ENCODE measurements at regions not wholly inside any gene's neighbourhood (a gene's known extent, or its start where the extent isn't known, plus 50 kb on each side); places are given as distances from the start of the nearest gene placed in this dataset.

DNA sequence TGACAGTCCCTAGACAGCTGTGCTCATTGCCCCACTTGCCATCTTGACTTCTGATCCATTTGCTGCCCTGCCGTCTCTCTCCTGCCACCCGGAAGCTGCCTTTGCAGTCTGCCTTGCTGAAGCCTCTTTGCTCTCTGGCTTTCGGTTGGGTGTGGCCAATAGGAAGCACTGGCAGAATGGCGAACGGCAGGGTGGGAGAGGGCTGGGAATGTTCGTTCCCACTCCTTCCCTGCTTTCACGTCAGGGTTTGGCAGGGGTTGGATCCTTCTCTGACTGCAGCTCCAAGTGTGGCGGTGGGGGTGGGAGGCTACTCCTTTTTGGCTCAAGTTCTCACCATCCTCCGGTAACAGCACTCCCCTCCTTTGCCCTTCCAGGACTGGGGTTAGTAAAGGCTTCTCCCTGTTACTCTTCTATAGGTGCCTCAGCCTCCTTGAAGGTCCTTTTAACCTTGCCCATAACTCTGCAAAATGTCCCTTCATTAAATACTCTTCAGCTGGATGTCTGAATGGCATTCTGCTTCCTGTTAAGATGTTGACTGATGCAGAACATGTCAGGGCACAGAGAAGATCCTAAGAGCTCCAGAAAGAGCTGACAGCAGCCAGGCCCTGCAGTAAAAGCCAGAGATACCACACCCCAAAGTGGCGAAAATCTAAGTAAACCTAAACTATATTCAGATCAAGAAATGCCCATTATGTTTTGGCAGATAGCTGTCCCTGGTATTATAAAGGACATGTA lies 299.7 kb downstream of the CDCA7 start:
- H3K4me1 Mint-ChIP-seq (ENCODE audit: low read depth in 2 of 2), result no peaks in the 10 kb centered on the region
- ATAC-seq (replicated peaks), result no peak
- no peak overlapping the region for H3K4me3 Mint-ChIP-seq
- no peaks in the 10 kb centered on the region for H3K36me3 Mint-ChIP-seq (ENCODE audit: insufficient read depth)
- peaks cover 22 to 38% of the 10 kb centered on the region in 2 donors for H3K27me3 Mint-ChIP-seq
- no peaks in the 10 kb centered on the region for H3K9me3 Mint-ChIP-seq
- H3K27ac Mint-ChIP-seq, result no peak overlapping the region
- no peak for DNase-seq

DNA sequence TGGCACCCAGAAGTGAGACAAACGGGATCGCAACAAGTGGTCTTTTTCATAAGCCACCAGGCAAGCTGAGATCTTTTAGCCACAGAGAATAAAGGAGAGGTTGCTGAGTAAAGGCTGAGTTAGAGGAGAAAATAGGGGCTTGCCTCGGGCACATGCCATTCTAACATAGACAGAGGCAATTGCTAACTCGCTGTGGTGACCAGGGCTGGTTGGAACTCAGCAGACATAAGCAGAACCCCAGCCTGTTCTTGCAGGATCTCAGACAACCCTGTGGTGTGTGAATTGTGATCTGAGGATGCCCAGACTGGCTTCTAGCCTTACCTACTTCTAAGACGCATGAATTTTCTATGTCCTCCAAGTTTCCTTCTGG lies 300.2 kb downstream of the CDCA7 start:
- Mint-ChIP-seq H3K27ac (no peak overlapping the region), H3K4me3 (no peak overlapping the region), H3K36me3 (ENCODE audit: insufficient read depth) (no peaks in the 10 kb centered on the region), H3K4me1 (ENCODE audit: low read depth in 2 of 2) (no peaks in the 10 kb centered on the region), H3K27me3 (peaks cover 20 to 38% of the 10 kb centered on the region in 2 donors), H3K9me3 (no peaks in the 10 kb centered on the region)
- DNase-seq (no peak), ATAC-seq (replicated peaks) (no peak)

DNA sequence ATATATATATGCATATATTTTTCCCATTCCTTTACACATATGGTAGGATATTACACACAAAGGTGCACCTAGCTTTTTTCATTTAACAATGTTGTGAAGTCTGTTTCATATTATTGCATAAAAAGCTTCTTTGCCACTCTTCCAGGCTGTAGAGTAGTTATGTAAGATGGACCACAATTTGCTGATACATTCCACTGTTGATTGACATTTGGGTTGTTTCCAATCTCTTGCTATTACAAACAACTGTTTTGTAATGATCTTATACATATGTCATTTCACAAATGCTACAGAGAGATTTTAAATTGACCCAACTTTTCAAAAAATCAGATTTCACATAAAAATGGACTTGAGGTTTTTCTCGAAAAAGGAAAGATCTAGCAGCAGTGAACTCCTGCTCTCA lies 301.4 kb downstream of the CDCA7 start:
- Mint-ChIP-seq H3K4me3 (no peak overlapping the region), H3K9me3 (no peaks in the 10 kb centered on the region), H3K36me3 (ENCODE audit: insufficient read depth) (no peaks in the 10 kb centered on the region), H3K27me3 (peaks cover 29 to 47% of the 10 kb centered on the region in 2 donors), H3K27ac (no peak overlapping the region), H3K4me1 (ENCODE audit: low read depth in 2 of 2) (no peaks in the 10 kb centered on the region)
- ATAC-seq (replicated peaks) (no peak), DNase-seq (no peak)

DNA sequence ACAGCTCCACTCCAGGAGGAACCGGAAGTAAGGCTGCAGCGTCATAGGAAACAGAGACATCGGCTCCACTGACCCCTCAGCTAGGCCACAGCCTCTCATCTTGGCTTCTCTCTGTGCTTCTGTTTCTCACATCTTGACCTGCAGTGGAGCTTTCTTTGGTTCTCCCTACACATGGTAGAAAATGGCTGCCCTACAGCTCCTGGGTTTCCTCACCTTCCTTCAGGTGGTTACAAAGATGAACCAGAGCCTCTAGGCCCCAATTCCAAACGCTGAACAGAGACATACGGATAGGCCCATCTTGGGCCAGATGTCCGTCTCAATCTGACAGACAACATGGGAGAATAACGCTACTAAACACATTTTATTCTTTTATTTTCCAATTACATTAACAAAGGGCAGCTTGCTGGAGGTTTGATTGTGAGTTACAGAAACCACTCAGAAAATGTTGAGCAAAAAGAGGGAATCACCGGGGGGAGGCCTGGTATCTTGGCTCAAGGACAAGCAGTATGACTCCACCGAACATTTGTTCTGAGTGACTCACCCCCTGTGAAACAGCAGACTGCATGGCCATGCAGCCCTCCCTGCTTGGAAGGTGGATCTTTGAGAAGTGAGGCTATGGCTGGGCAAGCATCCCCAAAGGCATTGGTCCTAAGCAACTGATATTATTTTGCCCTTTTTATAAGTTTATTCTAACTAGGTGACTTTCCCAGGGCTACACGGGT lies 303.5 kb downstream of the CDCA7 start:
- Mint-ChIP-seq H3K9me3 (no peaks in the 10 kb centered on the region), H3K4me1 (ENCODE audit: low read depth in 2 of 2) (no peaks in the 10 kb centered on the region), H3K36me3 (ENCODE audit: insufficient read depth) (no peaks in the 10 kb centered on the region), H3K27ac (no peak overlapping the region), H3K27me3 (peaks cover 41 to 51% of the 10 kb centered on the region in 2 donors), H3K4me3 (no peak overlapping the region)
- no peak for ATAC-seq (replicated peaks)
- DNase-seq, result no peak

DNA sequence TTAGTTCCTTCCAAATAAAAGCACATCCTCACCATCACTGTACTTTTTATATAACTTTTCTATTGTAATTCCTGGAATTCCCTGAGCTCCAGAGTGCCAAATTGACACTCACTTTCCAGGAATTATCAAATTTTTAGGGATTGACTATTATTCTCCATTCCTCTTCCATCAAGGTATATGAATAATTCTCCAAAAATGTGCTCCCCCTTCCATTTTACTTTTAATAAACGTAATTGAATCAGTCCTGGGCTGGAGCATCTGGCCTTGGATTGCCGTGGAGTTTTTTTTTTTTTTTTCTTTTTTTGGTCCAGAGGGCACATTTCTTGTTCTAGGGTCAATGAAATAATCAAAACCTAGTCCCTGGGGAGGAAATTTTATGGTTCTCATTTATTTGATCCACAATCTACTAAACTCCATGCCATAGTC lies 304.3 kb downstream of the CDCA7 start:
- peaks cover 49 to 55% of the 10 kb centered on the region in 2 donors for H3K27me3 Mint-ChIP-seq
- DNase-seq (no peak), ATAC-seq (replicated peaks) (no peak)
- H3K36me3 Mint-ChIP-seq (ENCODE audit: insufficient read depth), result no peaks in the 10 kb centered on the region
- no peak overlapping the region for H3K4me3 Mint-ChIP-seq
- H3K27ac Mint-ChIP-seq, result no peak overlapping the region
- H3K4me1 Mint-ChIP-seq (ENCODE audit: low read depth in 2 of 2), result no peaks in the 10 kb centered on the region
- H3K9me3 Mint-ChIP-seq, result no peaks in the 10 kb centered on the region

DNA sequence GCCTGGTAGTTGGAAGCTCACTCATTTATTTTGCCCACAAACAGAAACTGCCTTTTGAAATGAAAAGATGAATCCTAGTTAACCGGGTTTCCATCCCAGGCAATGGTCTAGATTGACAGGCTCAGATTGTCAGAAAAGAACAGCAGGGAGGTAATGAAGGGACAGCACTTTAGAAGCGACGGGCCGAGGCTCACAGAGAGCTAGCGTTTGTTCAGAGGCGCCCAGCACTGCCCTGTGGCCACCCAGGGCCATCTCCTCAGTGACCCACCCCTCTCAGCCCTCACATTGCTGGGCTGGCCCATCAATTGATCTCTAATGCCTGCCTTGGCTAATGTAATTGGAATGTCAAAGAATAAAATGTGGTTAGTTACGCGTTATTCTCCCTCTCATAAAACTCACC lies 304.8 kb downstream of the CDCA7 start:
- ATAC-seq (replicated peaks) (no peak), DNase-seq (no peak)
- Mint-ChIP-seq H3K36me3 (ENCODE audit: insufficient read depth) (no peaks in the 10 kb centered on the region), H3K4me1 (ENCODE audit: low read depth in 2 of 2) (no peaks in the 10 kb centered on the region), H3K4me3 (no peak overlapping the region), H3K27me3 (peaks cover 54 to 60% of the 10 kb centered on the region in 2 donors), H3K9me3 (no peaks in the 10 kb centered on the region), H3K27ac (no peak overlapping the region)

DNA sequence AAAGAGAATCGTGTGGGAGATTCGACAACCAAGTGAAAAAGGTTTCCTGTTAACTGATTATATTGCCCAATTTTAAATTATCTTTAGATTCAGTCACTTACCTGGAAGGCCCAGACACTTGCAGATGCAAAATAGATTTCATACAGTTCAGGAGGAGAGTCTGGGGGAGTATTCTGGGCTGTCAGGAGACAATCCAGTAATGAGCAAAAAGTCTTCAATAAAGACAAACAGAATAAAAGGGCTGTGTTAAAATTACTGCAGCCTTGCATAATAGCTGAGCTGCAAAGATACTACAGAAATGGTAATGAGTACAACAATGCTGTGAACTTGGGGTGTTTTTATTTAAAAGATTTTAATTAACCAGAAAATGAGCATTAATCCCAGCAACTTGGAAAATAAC lies 303.6 kb downstream of the SP3 start:
- H3K4me1 Mint-ChIP-seq (ENCODE audit: low read depth in 2 of 2), result no peaks in the 10 kb centered on the region
- H3K27ac Mint-ChIP-seq, result no peak overlapping the region
- no peaks in the 10 kb centered on the region for H3K9me3 Mint-ChIP-seq
- no peak for DNase-seq
- no peak overlapping the region for H3K4me3 Mint-ChIP-seq
- peaks cover 64 to 66% of the 10 kb centered on the region in 2 donors for H3K27me3 Mint-ChIP-seq
- no peak for ATAC-seq (replicated peaks)
- no peaks in the 10 kb centered on the region for H3K36me3 Mint-ChIP-seq (ENCODE audit: insufficient read depth)

DNA sequence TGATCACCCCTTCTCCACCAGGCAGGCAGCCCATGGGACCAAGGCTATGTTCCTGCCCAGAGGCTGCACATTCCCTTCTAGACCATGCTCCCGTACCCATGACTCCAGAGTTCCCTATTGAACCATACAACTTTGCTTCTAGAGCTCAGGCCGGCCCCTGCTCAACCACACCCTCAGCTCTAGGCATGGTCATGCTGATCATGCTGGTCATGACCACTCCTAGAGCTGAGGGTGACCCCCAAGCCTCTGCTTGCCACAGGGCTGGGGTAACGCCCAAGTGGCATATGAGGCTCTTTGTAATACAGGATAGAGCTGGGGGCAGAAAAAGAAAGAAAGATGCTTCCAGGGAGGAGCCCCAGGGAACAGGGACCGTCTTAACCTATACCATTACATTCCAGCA lies 301.8 kb downstream of the SP3 start:
- Mint-ChIP-seq H3K27me3 (peaks cover 49 to 50% of the 10 kb centered on the region in 2 donors), H3K4me1 (ENCODE audit: low read depth in 2 of 2) (no peaks in the 10 kb centered on the region)

DNA sequence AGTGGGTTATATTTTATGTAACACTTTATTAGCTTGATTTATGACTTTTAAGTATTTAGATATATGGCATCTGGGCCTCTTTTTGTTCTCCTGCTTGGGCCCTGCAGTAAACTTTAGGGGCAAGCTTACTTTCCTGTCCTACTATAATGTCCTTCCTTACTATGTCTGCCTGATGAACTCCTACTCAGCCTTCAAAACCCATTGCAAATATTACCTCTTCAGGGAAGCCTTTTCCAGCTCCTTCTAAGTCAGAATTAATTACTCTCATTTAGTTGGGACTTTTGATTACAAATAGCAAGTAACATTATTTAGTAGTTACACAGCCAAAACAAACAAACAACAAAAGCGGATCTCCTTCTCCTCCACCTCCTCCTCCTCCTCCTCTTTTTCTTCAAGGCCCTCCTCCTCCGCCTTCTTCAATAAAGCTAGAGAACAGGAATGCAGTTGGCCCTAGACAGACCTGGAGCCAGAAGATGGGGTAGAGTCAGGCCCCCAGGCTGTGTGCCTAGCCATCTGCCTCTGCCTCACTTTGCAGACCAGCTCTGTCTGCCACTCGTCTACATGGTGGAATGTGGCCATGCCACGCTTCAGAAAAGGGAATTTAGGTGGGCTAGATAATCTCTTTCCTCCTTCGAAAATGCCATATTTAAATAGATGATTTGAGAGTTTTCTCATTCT lies 301.2 kb downstream of the SP3 start:
- Mint-ChIP-seq H3K4me1 (ENCODE audit: low read depth in 2 of 2) (no peaks in the 10 kb centered on the region), H3K4me3 (no peak overlapping the region), H3K9me3 (no peaks in the 10 kb centered on the region), H3K36me3 (ENCODE audit: insufficient read depth) (no peaks in the 10 kb centered on the region), H3K27ac (no peak overlapping the region), H3K27me3 (peaks cover 43 to 52% of the 10 kb centered on the region in 2 donors)
- DNase-seq (no peak), ATAC-seq (replicated peaks) (no peak)

More for the DNA sequence above, 301.8 kb downstream of the SP3 start:
- H3K9me3 Mint-ChIP-seq, result no peaks in the 10 kb centered on the region
- no peaks in the 10 kb centered on the region for H3K36me3 Mint-ChIP-seq (ENCODE audit: insufficient read depth)
- no peak for DNase-seq
- H3K4me3 Mint-ChIP-seq, result no peak overlapping the region
- H3K27ac Mint-ChIP-seq, result no peak overlapping the region
- no peak for ATAC-seq (replicated peaks)

DNA sequence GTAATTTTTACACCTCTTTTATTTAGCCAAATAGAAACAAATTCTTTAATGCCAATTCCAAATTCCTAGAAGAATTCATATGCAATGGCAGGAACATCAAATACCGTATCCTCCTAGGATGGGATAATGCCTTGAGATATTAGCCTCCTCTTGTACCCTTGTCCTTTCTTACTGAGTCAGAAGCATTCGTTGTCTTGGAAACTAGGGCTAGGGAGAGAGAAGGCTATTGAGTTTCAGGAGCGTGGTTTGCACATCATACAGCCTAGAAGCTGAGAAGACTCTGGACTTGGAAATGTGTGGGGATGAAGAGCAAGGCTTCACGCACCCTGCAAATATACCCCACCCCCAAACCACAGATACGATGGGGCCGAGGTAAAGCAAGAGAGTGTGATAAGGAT lies 300.7 kb downstream of the SP3 start:
- Mint-ChIP-seq H3K9me3 (no peaks in the 10 kb centered on the region), H3K27me3 (peaks cover 43 to 58% of the 10 kb centered on the region in 2 donors), H3K36me3 (ENCODE audit: insufficient read depth) (no peaks in the 10 kb centered on the region), H3K4me3 (no peak overlapping the region), H3K4me1 (ENCODE audit: low read depth in 2 of 2) (no peaks in the 10 kb centered on the region), H3K27ac (no peak overlapping the region)
- ATAC-seq (replicated peaks) (no peak), DNase-seq (no peak)

DNA sequence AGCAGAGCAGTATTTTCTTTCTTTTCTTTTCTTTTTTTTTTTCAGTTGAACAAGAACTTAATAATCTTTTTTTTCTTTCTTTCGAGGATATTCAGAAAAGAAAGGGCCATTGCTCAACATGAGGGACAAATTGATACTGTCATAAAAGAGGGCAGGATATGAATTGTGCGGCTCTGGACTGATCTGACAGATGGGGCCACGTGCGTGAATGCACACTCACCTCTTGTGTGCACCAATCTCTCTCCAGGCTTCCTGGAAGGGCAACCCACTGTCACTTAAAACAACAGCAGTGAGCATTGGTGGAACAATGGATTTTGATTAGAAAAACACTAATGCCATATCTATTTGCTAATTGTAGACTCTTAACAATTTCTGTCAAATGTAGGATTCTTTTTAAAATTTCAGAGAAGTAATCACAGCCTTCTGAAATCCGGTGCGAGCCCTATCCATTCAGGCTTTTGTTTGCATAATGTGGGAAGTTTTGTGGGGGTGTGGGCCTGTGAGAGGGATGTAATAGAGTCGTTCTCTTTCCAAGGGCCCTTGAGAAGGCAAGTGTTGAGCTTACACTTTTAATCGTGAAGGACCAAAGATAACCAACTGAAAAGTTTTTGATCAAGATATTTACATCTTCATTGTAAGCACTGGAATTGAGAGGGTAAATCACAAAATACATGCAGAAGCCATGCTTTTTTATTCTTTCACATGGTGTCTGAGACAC lies 298.8 kb downstream of the SP3 start:
- no peak for ATAC-seq (replicated peaks)

DNA sequence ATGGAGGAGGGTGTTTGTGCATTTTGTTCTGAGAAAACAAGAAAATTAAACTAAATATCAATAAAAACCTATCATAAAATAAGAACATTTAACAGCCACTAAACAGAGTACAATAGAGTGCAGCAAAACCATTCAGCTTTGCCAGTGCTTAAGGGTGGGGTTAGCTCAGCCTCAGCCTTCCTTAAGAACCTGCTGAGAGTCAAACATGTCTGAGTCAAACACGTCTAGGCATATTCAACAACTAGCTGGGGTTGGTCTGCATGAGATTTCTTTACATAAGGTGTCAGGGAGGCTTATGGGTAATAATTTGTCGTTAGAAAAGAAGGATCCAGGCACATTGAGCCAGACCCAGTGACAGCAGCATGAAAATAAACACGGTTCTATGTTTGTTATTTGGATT lies 298.2 kb downstream of the SP3 start:
- H3K4me1 Mint-ChIP-seq (ENCODE audit: low read depth in 2 of 2), result no peaks in the 10 kb centered on the region
- no peak overlapping the region for H3K4me3 Mint-ChIP-seq
- peaks cover 38 to 41% of the 10 kb centered on the region in 2 donors for H3K27me3 Mint-ChIP-seq
- no peak overlapping the region for H3K27ac Mint-ChIP-seq
- no peaks in the 10 kb centered on the region for H3K36me3 Mint-ChIP-seq (ENCODE audit: insufficient read depth)
- no peak for DNase-seq
- no peaks in the 10 kb centered on the region for H3K9me3 Mint-ChIP-seq
- ATAC-seq (replicated peaks), result no peak

More for the DNA sequence above, 298.8 kb downstream of the SP3 start:
- no peak for DNase-seq
- Mint-ChIP-seq H3K36me3 (ENCODE audit: insufficient read depth) (no peaks in the 10 kb centered on the region), H3K4me1 (ENCODE audit: low read depth in 2 of 2) (no peaks in the 10 kb centered on the region), H3K9me3 (no peaks in the 10 kb centered on the region), H3K4me3 (no peak overlapping the region), H3K27ac (no peak overlapping the region), H3K27me3 (peaks cover 41% of the 10 kb centered on the region in 2 donors)

DNA sequence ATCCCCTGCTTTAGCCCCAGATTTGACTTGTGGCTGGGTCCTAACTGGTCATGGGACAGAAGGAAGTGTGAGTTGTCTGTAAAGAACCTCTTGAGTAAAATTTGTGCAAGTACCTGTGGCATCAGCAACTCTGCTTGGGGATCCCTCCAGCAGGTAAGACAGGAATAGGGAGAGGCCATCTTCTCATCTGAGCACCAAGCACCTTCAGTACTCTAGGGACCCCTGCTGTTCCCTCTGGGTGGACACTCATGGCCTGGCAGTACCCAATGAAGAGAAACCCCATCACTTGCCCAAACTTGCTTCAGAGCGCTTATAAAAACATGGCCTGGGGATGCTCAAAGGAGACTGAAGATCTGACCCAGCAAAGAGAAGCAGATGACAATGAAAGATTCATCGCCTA lies 297.8 kb downstream of the SP3 start:
- Mint-ChIP-seq H3K36me3 (ENCODE audit: insufficient read depth) (no peaks in the 10 kb centered on the region), H3K4me1 (ENCODE audit: low read depth in 2 of 2) (no peaks in the 10 kb centered on the region), H3K9me3 (no peaks in the 10 kb centered on the region), H3K27me3 (peaks cover 38 to 39% of the 10 kb centered on the region in 2 donors), H3K4me3 (no peak overlapping the region), H3K27ac (no peak overlapping the region)
- DNase-seq (no peak), ATAC-seq (replicated peaks) (no peak)

Data from effector memory CD8-positive, alpha-beta T cell (primary cell).